ENCODE measurements at regions not wholly inside any gene's neighbourhood (a gene's known extent, or its start where the extent isn't known, plus 50 kb on each side); places are given as distances from the start of the nearest gene placed in this dataset.

GRCh38 chr20:12386821-12387220 lies 469.1 kb downstream of the BTBD3 start:
- TF ChIP-seq CTCF (IDR thresholded peaks at IDR 0.05; ENCODE audit: extremely low read depth, missing control alignments), result no peak
- DNase-seq (ENCODE audit: low spot score), result no peak

GRCh38 chr20:12391099-12391498 lies 473.4 kb downstream of the BTBD3 start:
- DNase-seq (ENCODE audit: low spot score), result no peak
- TF ChIP-seq CTCF (IDR thresholded peaks at IDR 0.05; ENCODE audit: extremely low read depth, missing control alignments), result no peak

GRCh38 chr20:12394786-12395185 lies 477.1 kb downstream of the BTBD3 start:
- no peak for TF ChIP-seq CTCF (IDR thresholded peaks at IDR 0.05; ENCODE audit: extremely low read depth, missing control alignments)
- no peak for DNase-seq (ENCODE audit: low spot score)

GRCh38 chr20:12395353-12395752 lies 477.7 kb downstream of the BTBD3 start:
- no peak for TF ChIP-seq CTCF (IDR thresholded peaks at IDR 0.05; ENCODE audit: extremely low read depth, missing control alignments)
- DNase-seq (ENCODE audit: low spot score), result no peak

- TF ChIP-seq CTCF (IDR thresholded peaks at IDR 0.05; ENCODE audit: extremely low read depth, missing control alignments), result no peak
- no peak for DNase-seq (ENCODE audit: low spot score)
These were observed 478.1 kb downstream of the BTBD3 start for GRCh38 chr20:12395760-12396159.

GRCh38 chr20:12399110-12399836 lies 481.6 kb downstream of the BTBD3 start:
- no peak for TF ChIP-seq CTCF (IDR thresholded peaks at IDR 0.05; ENCODE audit: extremely low read depth, missing control alignments)

GRCh38 chr20:12404941-12405340 lies 487.2 kb downstream of the BTBD3 start:
- no peak for DNase-seq (ENCODE audit: low spot score)
- no peak for TF ChIP-seq CTCF (IDR thresholded peaks at IDR 0.05; ENCODE audit: extremely low read depth, missing control alignments)

More at GRCh38 chr20:12399110-12399836, 481.6 kb downstream of the BTBD3 start:
- DNase-seq (ENCODE audit: low spot score), result no peak

Data from GM20000 (cell line).